HEK293 (cell line): ENCODE measurements at regions not wholly inside any gene's neighbourhood (a gene's known extent, or its start where the extent isn't known, plus 50 kb on each side); places are given as distances from the start of the nearest gene placed in this dataset.

Experiments used
- CTCF ChIA-PET: fragments of 350-600 bp; formaldehyde crosslinking; extraction: SDS; loops from one replicate; lab custom pipeline; 2021; ENCODE audit warnings: antibody characterized with exemption; lab: Yijun Ruan, JAX
- POLR2A ChIA-PET: fragments of 300-600 bp; formaldehyde crosslinking; extraction: SDS; loops from one replicate; lab custom pipeline; 2020; ENCODE audit warnings: antibody characterized with exemption, inconsistent platforms; lab: Yijun Ruan, JAX
- H3K27ac ChIP-seq: fragments of 200-500 bp; sonication (Bioruptor generic); 2 replicates; pipeline ENCODE4 v1.5.1; 2014; ENCODE audit warnings: low read depth, low read length, control low read depth, inconsistent platforms; ENCODE audit errors: extremely low read depth
- H3K36me3 ChIP-seq, 2 experiments: fragments of 200-500 bp in 1 of 2; sonication (Bioruptor generic) in 1 of 2; 1 replicate in 1 of 2; 2 replicates in 1 of 2; pipeline ENCODE4 v1.5.1; 2014 to 2017; ENCODE audit warnings: inconsistent platforms in 2 of 2, low read length in 2 of 2; ENCODE audit not compliant: control insufficient read depth in 2 of 2, insufficient read depth in 1 of 2
- H3K4me1 ChIP-seq: fragments of 200-500 bp; sonication (Bioruptor generic); 2 replicates; pipeline ENCODE4 v1.5.1; 2014; ENCODE audit warnings: mild to moderate bottlenecking, low read length, inconsistent platforms; ENCODE audit not compliant: control insufficient read depth, insufficient read depth
- H3K4me3 ChIP-seq: 2 replicates; pipeline ENCODE4 v1.5.1; 2011; ENCODE audit warnings: low read depth, mild to moderate bottlenecking, control low read depth, low read length, moderate library complexity
- H3K9me3 ChIP-seq: fragments of 200-500 bp; sonication (Bioruptor generic); 2 replicates; pipeline ENCODE4 v1.5.1; 2014; ENCODE audit warnings: low read depth, low read length, inconsistent platforms; ENCODE audit not compliant: control insufficient read depth, insufficient read depth
- BCL11A ChIP-seq: fragments of 450-650 bp; formaldehyde crosslinking; IDR thresholded peaks from 2 replicates; pipeline ENCODE4 v1.5.1; 2016; ENCODE audit warnings: low read depth, missing biosample characterization, missing genetic modification characterization
- GLIS1 ChIP-seq: fragments of 450-650 bp; formaldehyde crosslinking; IDR thresholded peaks from 2 replicates; pipeline ENCODE4 v1.5.1; 2016; ENCODE audit warnings: missing biosample characterization, missing genetic modification characterization
- HOXA7 ChIP-seq: sonication (generic); formaldehyde crosslinking; IDR thresholded peaks from 2 replicates; pipeline ENCODE4 v1.8.1; 2022; ENCODE audit warnings: missing genetic modification reagents, borderline replicate concordance
- OVOL3 ChIP-seq: fragments of 450-650 bp; formaldehyde crosslinking; IDR thresholded peaks from 2 replicates; pipeline ENCODE4 v1.5.1; 2016; ENCODE audit warnings: missing biosample characterization, missing genetic modification characterization
- SETDB1 ChIP-seq: IDR thresholded peaks from one replicate; pipeline ENCODE4 v1.6.1; 2017; ENCODE audit warnings: mild to moderate bottlenecking, low read length, moderate library complexity, mixed read lengths; ENCODE audit not compliant: insufficient read length
- ZBTB7A ChIP-seq: fragments of 450-650 bp; formaldehyde crosslinking; IDR thresholded peaks from 2 replicates; pipeline ENCODE4 v1.5.1; 2016; ENCODE audit warnings: low read depth, missing biosample characterization, missing genetic modification characterization
- ZEB2 ChIP-seq: fragments of 450-650 bp; formaldehyde crosslinking; IDR thresholded peaks from 2 replicates; pipeline ENCODE4 v1.5.1; 2016; ENCODE audit warnings: missing biosample characterization, missing genetic modification characterization
- ZFP41 ChIP-seq: fragments of 450-650 bp; formaldehyde crosslinking; IDR thresholded peaks from 2 replicates; pipeline ENCODE4 v1.5.1; 2016; ENCODE audit warnings: missing biosample characterization, missing genetic modification characterization, borderline replicate concordance
- ZNF112 ChIP-seq: fragments of 450-650 bp; formaldehyde crosslinking; IDR thresholded peaks from 2 replicates; pipeline ENCODE4 v1.5.0; 2017; ENCODE audit warnings: missing biosample characterization, missing genetic modification characterization
- ZNF138 ChIP-seq: fragments of 450-650 bp; formaldehyde crosslinking; IDR thresholded peaks from 2 replicates; pipeline ENCODE4 v1.5.1; 2016; ENCODE audit warnings: missing biosample characterization, missing genetic modification characterization, borderline replicate concordance
- ZNF146 ChIP-seq: fragments of 450-650 bp; formaldehyde crosslinking; IDR thresholded peaks from 2 replicates; pipeline ENCODE4 v1.5.1; 2016; ENCODE audit warnings: missing biosample characterization, missing genetic modification characterization
- ZNF16 ChIP-seq: fragments of 450-650 bp; formaldehyde crosslinking; IDR thresholded peaks from 2 replicates; pipeline ENCODE4 v1.5.1; 2016; ENCODE audit warnings: low read depth, missing biosample characterization, missing genetic modification characterization
- ZNF174 ChIP-seq: fragments of 450-650 bp; formaldehyde crosslinking; IDR thresholded peaks from 2 replicates; pipeline ENCODE4 v1.5.0; 2017; ENCODE audit warnings: missing biosample characterization, mild to moderate bottlenecking, missing genetic modification characterization
- ZNF2 ChIP-seq: fragments of 450-650 bp; formaldehyde crosslinking; IDR thresholded peaks from 2 replicates; pipeline ENCODE4 v1.5.1; 2016; ENCODE audit warnings: missing biosample characterization, missing genetic modification characterization
- ZNF266 ChIP-seq: fragments of 450-650 bp; formaldehyde crosslinking; IDR thresholded peaks from 2 replicates; pipeline ENCODE4 v1.5.1; 2016; ENCODE audit warnings: missing biosample characterization, missing genetic modification characterization, low read depth
- ZNF302 ChIP-seq: fragments of 450-650 bp; formaldehyde crosslinking; IDR thresholded peaks from 2 replicates; pipeline ENCODE4 v1.5.1; 2016; ENCODE audit warnings: missing biosample characterization, missing genetic modification characterization, low read depth
- ZNF354C ChIP-seq: fragments of 450-650 bp; formaldehyde crosslinking; IDR thresholded peaks from 2 replicates; pipeline ENCODE4 v1.5.1; 2016; ENCODE audit warnings: missing biosample characterization, missing genetic modification characterization, low read depth, borderline replicate concordance
- ZNF426 ChIP-seq: fragments of 450-650 bp; formaldehyde crosslinking; IDR thresholded peaks from 2 replicates; pipeline ENCODE4 v1.5.1; 2017; ENCODE audit warnings: missing biosample characterization, missing genetic modification characterization, mild to moderate bottlenecking, inconsistent platforms, moderate library complexity
- ZNF548 ChIP-seq: fragments of 450-650 bp; formaldehyde crosslinking; IDR thresholded peaks from 2 replicates; pipeline ENCODE4 v1.5.1; 2016; ENCODE audit warnings: missing biosample characterization, missing genetic modification characterization
- ZNF610 ChIP-seq: fragments of 450-650 bp; formaldehyde crosslinking; IDR thresholded peaks from 2 replicates; pipeline ENCODE4 v1.5.1; 2016; ENCODE audit warnings: missing biosample characterization, missing genetic modification characterization, borderline replicate concordance
- ZNF629 ChIP-seq: fragments of 450-650 bp; formaldehyde crosslinking; IDR thresholded peaks from 2 replicates; pipeline ENCODE4 v1.5.1; 2017; ENCODE audit warnings: missing biosample characterization, missing genetic modification characterization
- ZNF701 ChIP-seq: fragments of 450-650 bp; formaldehyde crosslinking; IDR thresholded peaks from 2 replicates; pipeline ENCODE4 v1.5.1; 2016; ENCODE audit warnings: missing biosample characterization, missing genetic modification characterization
- ZNF747 ChIP-seq: fragments of 450-650 bp; formaldehyde crosslinking; IDR thresholded peaks from 2 replicates; pipeline ENCODE4 v1.5.1; 2016; ENCODE audit warnings: missing biosample characterization, missing genetic modification characterization
- ZNF768 ChIP-seq: fragments of 450-650 bp; formaldehyde crosslinking; IDR thresholded peaks from 2 replicates; pipeline ENCODE4 v1.5.1; 2018; ENCODE audit warnings: missing biosample characterization, mild to moderate bottlenecking, missing genetic modification characterization
- ZNF785 ChIP-seq: fragments of 450-650 bp; formaldehyde crosslinking; IDR thresholded peaks from 2 replicates; pipeline ENCODE4 v1.5.1; 2016; ENCODE audit warnings: missing biosample characterization, missing genetic modification characterization
- TF ChIP-seq, protein P1 (sequence below): fragments of 450-650 bp; formaldehyde crosslinking; IDR thresholded peaks from 2 replicates; pipeline ENCODE4 v1.5.1; 2017; ENCODE audit warnings: missing biosample characterization, missing genetic modification characterization
- TF ChIP-seq, protein P2 (sequence below): fragments of 450-650 bp; formaldehyde crosslinking; IDR thresholded peaks from 2 replicates; pipeline ENCODE4 v1.5.1; 2016; ENCODE audit warnings: missing biosample characterization, missing genetic modification characterization
- TF ChIP-seq, protein P3 (sequence below): IDR thresholded peaks from 2 replicates; pipeline ENCODE4 v1.6.1; 2011; ENCODE audit warnings: mild to moderate bottlenecking, low read depth, low read length, borderline replicate concordance
- TF ChIP-seq, protein P4 (sequence below): fragments of 450-650 bp; formaldehyde crosslinking; IDR thresholded peaks from 2 replicates; pipeline ENCODE4 v1.5.1; 2016; ENCODE audit warnings: missing biosample characterization, missing genetic modification characterization

DNA sequence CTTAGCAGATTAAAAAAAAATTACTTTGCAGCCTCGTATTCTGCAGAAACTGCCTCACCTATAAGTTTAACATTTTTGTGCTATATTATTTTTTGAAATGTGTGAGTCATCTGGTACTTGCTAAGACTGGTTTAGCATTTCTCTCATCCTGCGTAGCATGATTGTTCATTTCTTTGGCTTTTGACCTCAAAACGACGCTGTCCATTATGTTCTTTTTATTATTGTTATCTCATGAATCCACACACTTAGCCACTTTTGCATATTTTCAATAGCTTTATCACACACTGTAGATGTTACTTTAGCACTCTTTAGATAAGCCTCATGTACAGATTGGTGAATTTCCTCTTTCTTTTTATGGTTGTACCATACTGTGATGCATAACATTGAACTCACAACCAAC lies 1004.9 kb upstream of the NCAM2 start:
- H3K9me3 ChIP-seq: no peaks in the 10 kb centered on the region; the same call in 1 of the 2 replicates
- H3K4me3 ChIP-seq: no peak overlapping the region
- POLR2A ChIA-PET: no interaction called here
- no peaks in the 10 kb centered on the region for H3K36me3 ChIP-seq
- CTCF ChIA-PET: interaction anchor here (0.5 kb wide), 1 partner anchor 539 kb away, joined by 3 read pairs; no protein-coding TSS in a partner anchor
- TF ChIP-seq ZNF354C (tag by site-specific recombination) (no peak), ZFP41 (no peak), ZNF112 (no peak), ZNF768 (no peak), ZNF146 (no peak), ZBTB7A (no peak), SETDB1 (no peak), BCL11A (tag by site-specific recombination) (no peak)
- TF ChIP-seq, protein P1, sequence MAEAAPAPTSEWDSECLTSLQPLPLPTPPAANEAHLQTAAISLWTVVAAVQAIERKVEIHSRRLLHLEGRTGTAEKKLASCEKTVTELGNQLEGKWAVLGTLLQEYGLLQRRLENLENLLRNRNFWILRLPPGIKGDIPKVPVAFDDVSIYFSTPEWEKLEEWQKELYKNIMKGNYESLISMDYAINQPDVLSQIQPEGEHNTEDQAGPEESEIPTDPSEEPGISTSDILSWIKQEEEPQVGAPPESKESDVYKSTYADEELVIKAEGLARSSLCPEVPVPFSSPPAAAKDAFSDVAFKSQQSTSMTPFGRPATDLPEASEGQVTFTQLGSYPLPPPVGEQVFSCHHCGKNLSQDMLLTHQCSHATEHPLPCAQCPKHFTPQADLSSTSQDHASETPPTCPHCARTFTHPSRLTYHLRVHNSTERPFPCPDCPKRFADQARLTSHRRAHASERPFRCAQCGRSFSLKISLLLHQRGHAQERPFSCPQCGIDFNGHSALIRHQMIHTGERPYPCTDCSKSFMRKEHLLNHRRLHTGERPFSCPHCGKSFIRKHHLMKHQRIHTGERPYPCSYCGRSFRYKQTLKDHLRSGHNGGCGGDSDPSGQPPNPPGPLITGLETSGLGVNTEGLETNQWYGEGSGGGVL: no peak
- no peaks in the 10 kb centered on the region for H3K4me1 ChIP-seq
- no peak overlapping the region for H3K27ac ChIP-seq

DNA sequence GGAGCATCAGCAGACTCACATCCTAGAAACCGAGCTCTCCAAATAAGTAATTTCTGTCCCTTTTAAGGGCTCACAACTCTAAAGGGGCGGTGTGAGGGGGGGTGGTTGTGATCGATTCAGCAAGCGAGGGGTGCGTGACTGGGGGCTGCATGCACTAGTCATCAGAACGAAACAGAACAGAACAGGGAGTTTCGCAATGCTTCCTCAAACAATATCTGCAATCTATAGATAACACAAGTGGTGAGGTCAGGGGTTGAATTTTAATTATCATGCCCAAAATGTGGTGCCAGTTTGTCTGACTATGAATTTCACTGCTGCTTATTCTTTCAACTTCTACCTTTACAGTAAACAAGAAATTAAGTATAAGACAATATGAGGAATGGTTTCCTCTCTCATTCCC lies 1003.0 kb upstream of the NCAM2 start:
- Histone ChIP-seq H3K4me3 (no peak overlapping the region), H3K9me3 (no peaks in the 10 kb centered on the region; the same call in 1 of the 2 replicates), H3K27ac (no peak overlapping the region), H3K4me1 (no peaks in the 10 kb centered on the region), H3K36me3 (no peaks in the 10 kb centered on the region)
- TF ChIP-seq HOXA7 (CRISPR knock-in tag): no peak
- no peak for TF ChIP-seq ZNF266 (tag by site-specific recombination)
- TF ChIP-seq ZNF747 (tag by site-specific recombination): no peak
- no peak for TF ChIP-seq ZNF629
- no peak for TF ChIP-seq ZNF785
- TF ChIP-seq ZNF174 (tag by site-specific recombination): no peak
- TF ChIP-seq ZEB2: no peak
- TF ChIP-seq OVOL3: no peak
- TF ChIP-seq ZNF426 (tag by site-specific recombination): no peak
- no peak for TF ChIP-seq ZNF2 (tag by site-specific recombination)
- TF ChIP-seq ZNF610 (tag by site-specific recombination): no peak
- ChIA-PET CTCF (interaction anchor here (0.7 kb wide), 1 partner anchor 1484 kb away, joined by 3 read pairs; no protein-coding TSS in a partner anchor), POLR2A (no interaction called here)

DNA sequence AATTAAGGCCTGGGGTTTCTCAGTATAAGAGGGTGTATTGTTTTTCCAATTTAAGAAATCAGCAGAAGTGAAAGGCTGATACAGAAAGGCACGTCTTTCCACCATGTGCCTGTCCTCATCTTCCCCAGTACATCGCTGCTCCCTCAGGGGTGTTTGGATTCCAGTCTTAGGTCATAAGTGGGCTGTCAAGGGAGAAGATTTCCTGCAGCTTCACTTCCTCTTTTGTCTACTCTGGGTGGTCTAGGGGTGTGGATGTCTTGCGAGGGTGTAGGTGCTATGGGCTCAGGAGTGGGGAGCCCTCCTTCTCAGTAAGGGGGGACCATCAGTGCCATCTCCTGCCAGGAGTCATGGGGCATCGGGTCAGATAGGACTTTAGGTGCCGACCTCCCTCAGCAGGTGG lies 999.8 kb upstream of the NCAM2 start:
- TF ChIP-seq, protein P2, sequence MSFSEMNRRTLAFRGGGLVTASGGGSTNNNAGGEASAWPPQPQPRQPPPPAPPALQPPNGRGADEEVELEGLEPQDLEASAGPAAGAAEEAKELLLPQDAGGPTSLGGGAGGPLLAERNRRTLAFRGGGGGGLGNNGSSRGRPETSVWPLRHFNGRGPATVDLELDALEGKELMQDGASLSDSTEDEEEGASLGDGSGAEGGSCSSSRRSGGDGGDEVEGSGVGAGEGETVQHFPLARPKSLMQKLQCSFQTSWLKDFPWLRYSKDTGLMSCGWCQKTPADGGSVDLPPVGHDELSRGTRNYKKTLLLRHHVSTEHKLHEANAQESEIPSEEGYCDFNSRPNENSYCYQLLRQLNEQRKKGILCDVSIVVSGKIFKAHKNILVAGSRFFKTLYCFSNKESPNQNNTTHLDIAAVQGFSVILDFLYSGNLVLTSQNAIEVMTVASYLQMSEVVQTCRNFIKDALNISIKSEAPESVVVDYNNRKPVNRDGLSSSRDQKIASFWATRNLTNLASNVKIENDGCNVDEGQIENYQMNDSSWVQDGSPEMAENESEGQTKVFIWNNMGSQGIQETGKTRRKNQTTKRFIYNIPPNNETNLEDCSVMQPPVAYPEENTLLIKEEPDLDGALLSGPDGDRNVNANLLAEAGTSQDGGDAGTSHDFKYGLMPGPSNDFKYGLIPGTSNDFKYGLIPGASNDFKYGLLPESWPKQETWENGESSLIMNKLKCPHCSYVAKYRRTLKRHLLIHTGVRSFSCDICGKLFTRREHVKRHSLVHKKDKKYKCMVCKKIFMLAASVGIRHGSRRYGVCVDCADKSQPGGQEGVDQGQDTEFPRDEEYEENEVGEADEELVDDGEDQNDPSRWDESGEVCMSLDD (tag by site-specific recombination): no peak
- no peak for TF ChIP-seq ZEB2
- no peak for TF ChIP-seq ZNF701 (tag by site-specific recombination)
- TF ChIP-seq ZNF629: no peak
- TF ChIP-seq ZNF354C (tag by site-specific recombination): no peak
- no peak for TF ChIP-seq ZNF16 (tag by site-specific recombination)
- no peak for TF ChIP-seq ZNF302 (tag by site-specific recombination)
- TF ChIP-seq ZNF138 (tag by site-specific recombination): no peak
- TF ChIP-seq, protein P3, sequence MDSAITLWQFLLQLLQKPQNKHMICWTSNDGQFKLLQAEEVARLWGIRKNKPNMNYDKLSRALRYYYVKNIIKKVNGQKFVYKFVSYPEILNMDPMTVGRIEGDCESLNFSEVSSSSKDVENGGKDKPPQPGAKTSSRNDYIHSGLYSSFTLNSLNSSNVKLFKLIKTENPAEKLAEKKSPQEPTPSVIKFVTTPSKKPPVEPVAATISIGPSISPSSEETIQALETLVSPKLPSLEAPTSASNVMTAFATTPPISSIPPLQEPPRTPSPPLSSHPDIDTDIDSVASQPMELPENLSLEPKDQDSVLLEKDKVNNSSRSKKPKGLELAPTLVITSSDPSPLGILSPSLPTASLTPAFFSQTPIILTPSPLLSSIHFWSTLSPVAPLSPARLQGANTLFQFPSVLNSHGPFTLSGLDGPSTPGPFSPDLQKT: no peak
- no peak for TF ChIP-seq GLIS1 (tag by site-specific recombination)
- TF ChIP-seq, protein P4, sequence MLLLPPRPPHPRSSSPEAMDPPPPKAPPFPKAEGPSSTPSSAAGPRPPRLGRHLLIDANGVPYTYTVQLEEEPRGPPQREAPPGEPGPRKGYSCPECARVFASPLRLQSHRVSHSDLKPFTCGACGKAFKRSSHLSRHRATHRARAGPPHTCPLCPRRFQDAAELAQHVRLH (tag by site-specific recombination): no peak
- no peak for TF ChIP-seq HOXA7 (CRISPR knock-in tag)
- no peak for TF ChIP-seq ZNF548
- CTCF ChIA-PET: interaction anchor here (0.7 kb wide), 1 partner anchor 445 kb away, joined by 3 read pairs; no protein-coding TSS in a partner anchor
- H3K27ac ChIP-seq: no peak overlapping the region
- no peaks in the 10 kb centered on the region; the same call in 1 of the 2 replicates for H3K9me3 ChIP-seq
- no peaks in the 10 kb centered on the region for H3K36me3 ChIP-seq
- POLR2A ChIA-PET: no interaction called here
- H3K4me3 ChIP-seq: no peak overlapping the region
- H3K4me1 ChIP-seq: no peaks in the 10 kb centered on the region
